GM23338 (cell line): ENCODE measurements at regions not wholly inside any gene's neighbourhood (a gene's known extent, or its start where the extent isn't known, plus 50 kb on each side); places are given as distances from the start of the nearest gene placed in this dataset.

Experiments used
- ATAC-seq: fragments of 200-7000 bp; cut with Tn5 transposase; 3 replicates; pipeline ENCODE4 v1.9.1; 2020
- DNase-seq: peaks from one replicate; pipeline ENCODE4 v3.0.0-alpha.2; 2015; ENCODE audit warnings: low spot score
- H2AFZ ChIP-seq: fragments of 200-600 bp; sonication (generic); 2 replicates; pipeline ENCODE4 v1.8.0; 2016; ENCODE audit warnings: antibody characterized with exemption, mild to moderate bottlenecking, moderate library complexity
- H3F3A ChIP-seq: fragments of 200-600 bp; sonication (generic); replicated peaks from 2 replicates; pipeline ENCODE4 v1.8.0; 2017; ENCODE audit warnings: antibody characterized with exemption, mixed run types, low read depth
- H3K27ac ChIP-seq: fragments of 200-600 bp; sonication (generic); 2 replicates; pipeline ENCODE4 v1.6.1; 2016; ENCODE audit warnings: low read depth
- H3K27me3 ChIP-seq: fragments of 200-600 bp; sonication (generic); 2 replicates; pipeline ENCODE4 v1.8.0; 2016; ENCODE audit warnings: mild to moderate bottlenecking, mixed run types, moderate library complexity; ENCODE audit not compliant: insufficient read depth
- H3K36me3 ChIP-seq: fragments of 200-600 bp; sonication (generic); 2 replicates; pipeline ENCODE4 v1.8.0; 2016; ENCODE audit warnings: mild to moderate bottlenecking; ENCODE audit not compliant: insufficient read depth
- H3K4me1 ChIP-seq: fragments of 200-600 bp; sonication (generic); 2 replicates; pipeline ENCODE4 v1.8.0; 2016; ENCODE audit warnings: mild to moderate bottlenecking, moderate library complexity; ENCODE audit not compliant: insufficient read depth
- H3K4me2 ChIP-seq: fragments of 200-600 bp; sonication (generic); 2 replicates; pipeline ENCODE4 v1.7.1; 2017; ENCODE audit warnings: mixed run types
- H3K4me3 ChIP-seq: fragments of 200-600 bp; sonication (generic); 2 replicates; pipeline ENCODE4 v1.6.1; 2016; ENCODE audit warnings: mixed run types
- H3K79me2 ChIP-seq: fragments of 200-600 bp; sonication (generic); replicated peaks from 2 replicates; pipeline ENCODE4 v1.8.0; 2017; ENCODE audit warnings: mild to moderate bottlenecking; ENCODE audit not compliant: insufficient read depth
- H3K9me2 ChIP-seq: fragments of 200-600 bp; sonication (generic); 2 replicates; pipeline ENCODE4 v1.8.0; 2017; ENCODE audit not compliant: insufficient read depth
- H4K20me1 ChIP-seq: fragments of 200-600 bp; sonication (generic); replicated peaks from 2 replicates; pipeline ENCODE4 v1.8.0; 2017; ENCODE audit warnings: mild to moderate bottlenecking; ENCODE audit not compliant: insufficient read depth
- H3K27ac Mint-ChIP-seq: 2 replicates; pipeline ENCODE4 v1.8.0; 2020; ENCODE audit warnings: inconsistent platforms, mild to moderate bottlenecking, moderate library complexity, mixed read lengths
- H3K27me3 Mint-ChIP-seq: 3 replicates; pipeline ENCODE4 v1.8.0; 2022; ENCODE audit warnings: low read depth, mild to moderate bottlenecking, moderate library complexity, mixed read lengths, inconsistent platforms; ENCODE audit not compliant: insufficient read depth, poor library complexity
- H3K36me3 Mint-ChIP-seq: 3 replicates; pipeline ENCODE4 v1.8.0; 2021; ENCODE audit warnings: low read depth, mild to moderate bottlenecking, inconsistent platforms, moderate library complexity, mixed read lengths
- H3K4me1 Mint-ChIP-seq: 3 replicates; pipeline ENCODE4 v1.8.0; 2020; ENCODE audit warnings: mild to moderate bottlenecking, inconsistent platforms, mixed read lengths
- H3K4me3 Mint-ChIP-seq: 3 replicates; pipeline ENCODE4 v1.8.0; 2021; ENCODE audit warnings: moderate library complexity, mild to moderate bottlenecking, inconsistent platforms, mixed read lengths
- H3K9me3 Mint-ChIP-seq: 3 replicates; pipeline ENCODE4 v1.8.0; 2020; ENCODE audit warnings: moderate library complexity, mild to moderate bottlenecking, inconsistent platforms, mixed read lengths
- CREB1 ChIP-seq: fragments of 250-450 bp; sonication (Bioruptor Pico); IDR thresholded peaks from 2 replicates; pipeline ENCODE4 v1.5.0; 2020; ENCODE audit warnings: low read depth, mild to moderate bottlenecking, moderate library complexity
- CTCF ChIP-seq, 2 experiments: fragments of 200-600 bp in 1 of 2; sonication (generic) in 1 of 2; conservative IDR thresholded peaks; 2 replicates each; pipeline versions ENCODE4 v1.5.1 to v1.6.1; 2016 to 2017; ENCODE audit warnings: antibody characterized with exemption in 2 of 2, low read depth in 2 of 2, mild to moderate bottlenecking in 2 of 2, moderate library complexity in 1 of 2
- ETS1 ChIP-seq: IDR thresholded peaks from 2 replicates; pipeline ENCODE4 v1.6.1; 2016; ENCODE audit warnings: antibody characterized with exemption
- EZH2 ChIP-seq: fragments of 200-600 bp; sonication (generic); IDR thresholded peaks from one replicate; pipeline ENCODE4 v1.8.0; 2017; ENCODE audit warnings: antibody characterized with exemption, mild to moderate bottlenecking, low read depth; ENCODE audit not compliant: unreplicated experiment
- JUNB ChIP-seq: IDR thresholded peaks from one replicate; pipeline ENCODE4 v1.6.1; 2016; ENCODE audit warnings: antibody characterized with exemption; ENCODE audit not compliant: unreplicated experiment
- POLR2AphosphoS5 ChIP-seq: IDR thresholded peaks from 2 replicates; pipeline ENCODE4 v1.6.1; 2016; ENCODE audit warnings: antibody characterized with exemption, low read depth
- REST ChIP-seq: IDR thresholded peaks from one replicate; pipeline ENCODE4 v1.6.1; 2018; ENCODE audit warnings: antibody characterized with exemption; ENCODE audit not compliant: unreplicated experiment
- STAT1 ChIP-seq: IDR thresholded peaks from one replicate; pipeline ENCODE4 v1.6.1; 2016; ENCODE audit warnings: antibody characterized with exemption; ENCODE audit not compliant: unreplicated experiment
- ZNF114 ChIP-seq: fragments of 250-450 bp; sonication (Bioruptor Pico); IDR thresholded peaks from 2 replicates; pipeline ENCODE4 v1.5.0; 2020; ENCODE audit warnings: mild to moderate bottlenecking, moderate library complexity
- ZNF331 ChIP-seq: fragments of 250-450 bp; sonication (Bioruptor Pico); IDR thresholded peaks from 2 replicates; pipeline ENCODE4 v1.5.0; 2020; ENCODE audit warnings: low read depth, mild to moderate bottlenecking, moderate library complexity
- ZNF462 ChIP-seq: fragments of 250-450 bp; sonication (Bioruptor Pico); IDR thresholded peaks from 2 replicates; pipeline ENCODE4 v1.5.0; 2020; ENCODE audit warnings: mild to moderate bottlenecking, moderate library complexity

GRCh38 chr9:26406676-26407075, 485.9 kb downstream of the CAAP1 start:
- Histone ChIP-seq H3K9me2 (no peaks in the 10 kb centered on the region), H3K4me2 (no peak overlapping the region), H3K4me1 (no peaks in the 10 kb centered on the region), H3K36me3 (no peaks in the 10 kb centered on the region), H3K27me3 (no peaks in the 10 kb centered on the region), H2AFZ (no peak overlapping the region), H4K20me1 (no peaks in the 10 kb centered on the region), H3K27ac (no peak overlapping the region), H3F3A (no peaks in the 10 kb centered on the region), H3K79me2 (no peaks in the 10 kb centered on the region), H3K4me3 (no peak overlapping the region)
- H3K9me3 Mint-ChIP-seq: no peaks in the 10 kb centered on the region
- no peaks in the 10 kb centered on the region for H3K36me3 Mint-ChIP-seq
- ATAC-seq (no peak), DNase-seq (no peak)
- no peak overlapping the region for H3K27ac Mint-ChIP-seq
- TF ChIP-seq ZNF331 (CRISPR knock-in tag): no peak
- no peak for TF ChIP-seq ETS1
- no peak for TF ChIP-seq ZNF462 (CRISPR knock-in tag)
- TF ChIP-seq CTCF (conservative IDR thresholded peaks at IDR 0.05; ENCODE audit: low read depth in 2 of 2): no peak
- TF ChIP-seq REST: no peak
- TF ChIP-seq ZNF114: no peak
- TF ChIP-seq JUNB: no peak
- no peak for TF ChIP-seq STAT1
- no peak for TF ChIP-seq POLR2AphosphoS5
- TF ChIP-seq CREB1 (CRISPR knock-in tag): no peak
- no peak for TF ChIP-seq EZH2
- no peak overlapping the region for H3K4me3 Mint-ChIP-seq
- peaks cover 2% of the 10 kb centered on the region for H3K27me3 Mint-ChIP-seq
- H3K4me1 Mint-ChIP-seq: 0 out of 3 replicates have a peak, but pooled peaks cover 3% of the 10 kb centered on the region
